ENCODE measurements at regions not wholly inside any gene's neighbourhood (a gene's known extent, or its start where the extent isn't known, plus 50 kb on each side); places are given as distances from the start of the nearest gene placed in this dataset.

GRCh38 chr4:106604319-106605051 is 235.9 kb upstream of the GIMD1 start:
- ATAC-seq, result peak; percentile 25
- no peak for TF ChIP-seq CTCF (IDR thresholded peaks at IDR 0.05)
- Histone ChIP-seq H3K27me3 (no peaks in the 10 kb centered on the region), H3K9me3 (no peaks in the 10 kb centered on the region), H3K36me3 (no peaks in the 10 kb centered on the region), H3K4me1 (no peaks in the 10 kb centered on the region), H3K4me3 (no peak overlapping the region), H3K27ac (no peak overlapping the region)
- peak; percentile 57 for DNase-seq
- intact Hi-C loops (cut with DNase I), result no loop called here

- no peaks in the 10 kb centered on the region for H3K4me1 ChIP-seq
- no peaks in the 10 kb centered on the region for H3K36me3 ChIP-seq
- no peak for TF ChIP-seq CTCF (IDR thresholded peaks at IDR 0.05)
- no peak for DNase-seq
- ATAC-seq, result no peak
- H3K4me3 ChIP-seq, result no peak overlapping the region
- intact Hi-C loops (cut with DNase I), result no loop called here
- H3K27me3 ChIP-seq, result no peaks in the 10 kb centered on the region
- H3K27ac ChIP-seq, result no peak overlapping the region
- H3K9me3 ChIP-seq, result no peaks in the 10 kb centered on the region
Observed at GRCh38 chr4:106603471-106603870, 234.9 kb upstream of the GIMD1 start.

GRCh38 chr4:106602711-106603110 is 234.1 kb upstream of the GIMD1 start:
- ATAC-seq (no peak), DNase-seq (no peak)
- no peaks in the 10 kb centered on the region for H3K9me3 ChIP-seq
- no peak for TF ChIP-seq CTCF (IDR thresholded peaks at IDR 0.05)
- H3K27ac ChIP-seq, result no peak overlapping the region
- no peaks in the 10 kb centered on the region for H3K36me3 ChIP-seq
- intact Hi-C loops (cut with DNase I), result no loop called here
- no peaks in the 10 kb centered on the region for H3K27me3 ChIP-seq
- no peaks in the 10 kb centered on the region for H3K4me1 ChIP-seq
- H3K4me3 ChIP-seq, result no peak overlapping the region

GRCh38 chr4:106601519-106601918 is 232.9 kb upstream of the GIMD1 start:
- no peak overlapping the region for H3K27ac ChIP-seq
- H3K9me3 ChIP-seq, result no peaks in the 10 kb centered on the region
- no peak for TF ChIP-seq CTCF (IDR thresholded peaks at IDR 0.05)
- intact Hi-C loops (cut with DNase I), result no loop called here
- H3K27me3 ChIP-seq, result no peaks in the 10 kb centered on the region
- H3K4me3 ChIP-seq, result no peak overlapping the region
- no peaks in the 10 kb centered on the region for H3K4me1 ChIP-seq
- no peaks in the 10 kb centered on the region for H3K36me3 ChIP-seq
- DNase-seq (no peak), ATAC-seq (no peak)

- no peak for TF ChIP-seq CTCF (IDR thresholded peaks at IDR 0.05)
- Histone ChIP-seq H3K27ac (no peak overlapping the region), H3K4me1 (no peaks in the 10 kb centered on the region), H3K36me3 (no peaks in the 10 kb centered on the region), H3K9me3 (no peaks in the 10 kb centered on the region), H3K4me3 (no peak overlapping the region), H3K27me3 (peaks cover 2% of the 10 kb centered on the region)
- ATAC-seq (no peak), DNase-seq (no peak)
- intact Hi-C loops (cut with DNase I), result no loop called here
Observed at GRCh38 chr4:106595906-106596305, 227.3 kb upstream of the GIMD1 start.

Measured in upper lobe of right lung (tissue), 1 donor.